ENCODE measurements at regions not wholly inside any gene's neighbourhood (a gene's known extent, or its start where the extent isn't known, plus 50 kb on each side); places are given as distances from the start of the nearest gene placed in this dataset.
"Not testable (repeated sequence)": the region's sequence is repeated elsewhere in the genome, so short reads cannot be mapped to it uniquely, and the experiment has no call there.

DNA sequence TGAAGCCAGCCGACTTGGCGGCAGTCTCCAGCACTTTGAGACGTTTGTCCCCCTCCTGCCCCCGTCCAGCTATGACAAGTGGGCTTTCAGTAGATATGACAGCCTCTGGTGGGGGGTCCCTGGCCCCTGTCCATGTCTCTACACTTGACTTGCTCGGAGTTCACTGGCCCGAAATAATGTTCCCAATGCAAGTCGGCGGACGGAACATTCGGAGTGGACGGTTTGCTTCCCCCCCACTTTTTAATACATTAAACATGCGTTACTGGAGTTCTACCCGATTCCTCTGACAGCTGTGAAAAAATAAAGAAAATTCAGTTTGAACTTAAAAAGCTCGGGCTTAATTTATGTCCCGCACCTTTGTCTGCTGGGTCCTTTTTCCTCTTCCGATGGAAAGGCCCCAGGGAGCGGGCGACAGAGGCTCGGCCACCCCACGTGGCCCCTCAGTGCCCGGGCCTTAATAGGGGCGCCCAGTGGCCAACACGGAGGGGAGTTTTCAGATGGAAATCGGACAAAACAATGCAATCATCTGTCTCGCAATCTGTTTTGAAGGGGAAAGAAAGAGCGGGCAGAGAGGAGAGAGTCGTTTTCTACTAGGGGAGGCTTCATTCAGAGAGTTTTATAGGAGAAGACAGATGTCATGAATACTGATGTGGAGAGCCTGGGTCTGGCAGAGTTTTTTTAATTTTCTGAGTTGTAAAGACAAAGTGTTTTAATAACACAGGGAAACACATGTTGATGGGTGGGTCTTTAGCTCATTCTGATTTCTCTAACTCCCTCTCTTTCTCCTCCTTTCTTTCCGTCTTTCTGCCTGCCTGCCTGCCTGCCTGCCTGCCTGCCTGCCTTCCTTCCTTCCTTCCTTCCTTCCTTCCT lies 50.2 kb downstream of the SMIM38 start:
- no peak for DNase-seq

DNA sequence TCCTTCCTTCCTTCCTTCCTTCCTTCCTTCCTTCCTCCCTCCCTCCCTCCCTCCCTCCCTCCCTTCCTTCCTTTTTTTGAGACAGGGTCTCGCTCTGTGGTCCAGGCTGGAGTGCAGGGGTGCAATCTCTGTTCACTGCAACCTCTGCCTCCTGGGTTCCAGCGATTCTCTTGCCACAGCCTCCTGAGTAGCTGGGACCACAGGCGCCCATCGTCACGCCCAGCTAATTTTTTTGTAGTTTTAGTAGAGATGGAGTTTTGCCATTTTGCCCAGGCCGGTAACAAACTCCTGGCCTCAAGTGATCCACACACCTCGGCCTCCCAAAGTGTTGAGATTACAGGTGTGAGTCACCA lies 50.9 kb downstream of the SMIM38 start:
- DNase-seq, result not testable (repeated sequence)

DNA sequence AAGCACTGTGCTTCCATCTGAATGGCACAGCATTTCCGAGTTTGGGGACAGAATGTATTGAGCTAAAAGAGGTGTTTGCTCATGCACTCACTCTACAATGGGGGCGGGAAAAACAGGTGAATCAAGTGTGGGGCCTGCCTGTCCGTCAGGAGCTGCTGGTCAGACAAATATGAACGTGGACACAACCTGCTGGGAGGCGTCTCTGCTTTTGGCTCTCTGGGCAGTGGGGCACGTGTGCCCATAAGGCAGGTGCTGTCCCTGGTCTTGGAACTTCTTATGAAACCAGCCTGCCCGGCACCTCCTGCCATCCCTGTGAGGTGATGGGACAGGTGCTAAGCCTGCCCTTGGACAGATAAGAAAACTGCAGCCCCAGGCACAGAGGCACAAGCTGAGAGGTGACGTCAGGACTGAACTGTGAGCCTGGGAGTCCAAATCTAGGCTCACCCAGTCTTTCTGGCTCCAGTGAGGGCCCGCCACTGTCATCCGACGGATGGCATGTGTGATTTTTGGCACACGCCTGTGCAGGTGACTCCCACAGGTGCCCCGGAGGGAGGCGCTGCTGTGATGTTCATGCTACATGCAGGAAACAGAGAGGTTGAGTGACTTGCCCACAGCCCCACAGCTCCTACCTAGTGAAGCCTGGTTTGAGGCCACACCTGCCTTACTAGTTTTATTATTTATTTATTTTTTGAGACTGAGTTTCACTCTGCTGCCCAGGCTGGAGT lies 51.6 kb downstream of the SMIM38 start:
- no peak for DNase-seq

DNA sequence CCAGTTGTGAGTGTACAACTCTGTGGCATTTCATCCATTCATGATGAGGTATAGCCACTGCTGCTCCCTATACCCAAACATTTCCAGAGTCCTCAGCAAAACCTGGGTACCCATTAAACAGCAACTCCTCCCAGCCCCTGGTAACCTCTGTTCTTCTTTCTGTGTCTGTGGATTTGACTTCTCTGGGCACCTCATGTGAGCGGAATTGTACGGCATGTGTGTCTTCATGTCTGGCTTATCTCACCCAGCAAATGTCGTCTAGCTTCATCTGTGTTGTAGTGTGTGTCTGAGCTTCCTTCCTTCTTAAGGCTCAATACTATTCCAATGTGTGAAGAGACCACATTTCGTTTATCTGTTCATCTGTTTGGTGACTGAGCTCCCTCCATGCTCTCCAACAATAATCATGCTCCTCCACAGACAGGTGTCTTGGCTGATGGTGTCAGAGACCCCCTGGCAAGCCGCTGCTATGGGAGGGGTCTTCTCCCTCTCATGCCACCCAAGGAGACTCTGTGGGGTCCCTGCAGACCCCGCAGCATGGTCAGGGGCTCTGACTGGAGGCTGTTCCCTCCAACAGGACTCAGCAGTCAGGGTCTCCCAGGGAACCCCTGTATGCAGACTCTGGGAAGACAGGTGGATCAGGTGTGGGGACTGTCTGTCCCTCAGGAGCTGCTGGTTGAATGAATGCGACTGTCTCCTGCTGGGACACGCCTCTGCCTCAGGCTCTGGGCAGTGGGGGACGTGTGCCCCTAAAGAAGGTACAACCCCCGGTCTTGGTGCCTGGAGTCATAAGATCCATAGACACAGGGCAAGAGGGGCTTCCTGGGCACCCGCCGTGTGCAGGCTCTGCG lies 52.7 kb downstream of the SMIM38 start:
- no peak for DNase-seq

DNA sequence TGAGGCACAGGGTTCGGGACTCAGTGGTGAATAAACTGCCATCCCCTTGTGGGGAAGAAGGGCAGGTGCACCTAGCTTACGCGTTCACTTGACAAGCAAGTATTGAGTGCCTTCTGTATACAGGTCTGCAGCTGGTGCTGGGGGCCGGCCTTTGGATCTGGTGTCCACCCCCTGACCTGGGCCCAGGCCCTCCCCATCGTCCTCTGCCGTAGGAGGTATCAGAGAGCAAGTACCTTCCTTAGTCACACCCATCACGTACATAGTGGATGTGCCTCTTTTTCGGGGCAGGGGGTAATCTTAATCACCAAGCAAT lies 53.3 kb downstream of the SMIM38 start:
- DNase-seq, result no peak

DNA sequence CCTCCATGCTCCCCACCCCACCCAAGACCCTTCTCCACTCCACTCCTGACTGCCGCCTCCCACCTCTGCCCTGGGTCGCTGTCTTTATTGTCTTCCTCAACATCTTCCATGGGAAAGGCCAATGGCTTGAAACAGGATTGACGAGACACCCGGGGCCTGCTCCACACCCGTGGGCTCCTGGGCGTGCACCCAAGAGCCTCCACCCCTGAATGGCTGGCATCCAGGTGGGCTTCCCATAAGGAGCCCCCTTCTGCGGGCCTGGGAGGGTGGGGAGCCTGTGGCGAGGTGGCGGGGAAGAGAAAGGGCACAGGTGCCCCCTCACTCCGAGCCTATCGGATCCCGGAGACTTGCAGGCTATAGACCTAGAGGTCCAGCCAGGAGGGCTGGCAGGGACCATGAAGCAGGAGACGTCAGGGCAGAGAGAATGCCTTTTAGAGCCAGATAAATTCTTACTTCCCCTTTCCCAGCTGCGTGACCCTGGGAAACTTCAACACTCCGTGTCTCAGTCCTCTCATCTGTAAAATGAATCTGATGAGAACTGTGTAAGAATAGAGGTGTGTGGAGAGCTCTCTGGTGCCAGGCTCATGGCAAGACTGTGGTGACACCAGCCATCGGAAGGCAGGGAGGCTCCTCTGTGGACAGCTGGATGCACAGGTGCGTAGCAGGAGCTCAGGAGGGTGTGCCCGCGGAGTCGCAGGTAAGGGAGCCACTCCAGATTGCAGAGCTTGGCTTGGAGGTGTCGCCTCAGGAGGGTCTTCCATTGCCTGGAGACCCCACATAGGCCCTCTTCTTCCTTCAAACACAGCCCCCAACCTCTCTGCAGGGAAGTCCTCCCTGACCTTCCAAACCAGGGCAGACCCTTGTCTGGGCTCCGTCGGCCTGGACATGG lies 53.9 kb downstream of the SMIM38 start:
- DNase-seq, result peak; percentile 12 to 56 (median 52)

DNA sequence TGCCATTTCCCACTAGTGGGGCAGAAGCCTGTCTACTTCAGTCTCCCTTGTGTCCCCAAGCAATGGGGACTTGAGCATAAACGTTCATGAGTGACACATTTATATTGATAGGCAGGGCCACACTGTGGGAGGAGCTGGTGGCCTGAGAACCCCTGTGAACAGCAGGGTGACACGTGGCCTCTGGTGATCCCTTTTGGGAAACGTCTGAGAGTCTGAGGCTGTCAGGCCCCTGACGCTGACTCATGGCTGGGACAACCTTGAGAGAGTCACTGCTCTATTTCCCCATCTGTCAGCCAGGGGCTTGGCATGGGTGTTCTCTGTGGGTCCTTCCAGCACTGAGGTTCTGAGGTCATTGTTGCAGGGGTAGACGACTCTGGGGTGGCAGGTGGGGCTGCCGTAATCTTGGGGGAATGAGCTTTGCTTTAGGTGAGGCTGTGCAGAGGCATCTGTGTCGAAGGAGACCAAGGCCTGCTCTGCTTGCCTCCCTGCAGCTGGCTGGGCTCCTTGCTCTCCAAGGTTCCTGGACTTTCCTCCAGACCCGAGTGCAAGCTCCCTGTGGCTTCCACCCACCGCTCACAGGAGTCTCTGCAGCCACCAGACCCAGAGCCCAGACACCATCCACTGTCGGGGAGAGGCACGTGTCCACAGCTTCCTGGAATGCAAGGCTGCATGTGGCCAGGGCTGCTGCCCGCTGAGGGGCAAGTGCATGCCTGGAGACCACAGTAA lies 54.7 kb downstream of the SMIM38 start:
- DNase-seq, result peak; percentile 90 to 96 (median 92)

DNA sequence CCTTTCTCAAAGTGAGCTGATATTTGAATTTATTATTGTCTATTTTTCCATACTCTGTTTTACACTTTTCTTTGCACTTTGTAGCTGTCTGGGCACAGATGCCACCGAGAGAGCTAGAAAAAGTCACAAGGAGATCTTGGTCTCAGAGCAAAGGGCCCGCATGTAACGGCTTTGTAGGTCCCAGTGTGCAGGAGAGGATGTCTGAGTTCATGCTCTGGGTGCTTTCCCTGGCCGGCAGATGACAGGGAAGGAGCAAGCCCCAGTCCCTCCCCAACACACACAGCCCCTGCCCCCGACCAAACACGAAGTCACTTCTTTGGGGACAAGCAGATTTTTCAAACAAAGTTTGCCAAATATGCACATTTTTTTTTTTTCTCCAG lies 55.8 kb downstream of the SMIM38 start:
- DNase-seq, result peak in 2 of 4 experiments; percentile 27 to 36

DNA sequence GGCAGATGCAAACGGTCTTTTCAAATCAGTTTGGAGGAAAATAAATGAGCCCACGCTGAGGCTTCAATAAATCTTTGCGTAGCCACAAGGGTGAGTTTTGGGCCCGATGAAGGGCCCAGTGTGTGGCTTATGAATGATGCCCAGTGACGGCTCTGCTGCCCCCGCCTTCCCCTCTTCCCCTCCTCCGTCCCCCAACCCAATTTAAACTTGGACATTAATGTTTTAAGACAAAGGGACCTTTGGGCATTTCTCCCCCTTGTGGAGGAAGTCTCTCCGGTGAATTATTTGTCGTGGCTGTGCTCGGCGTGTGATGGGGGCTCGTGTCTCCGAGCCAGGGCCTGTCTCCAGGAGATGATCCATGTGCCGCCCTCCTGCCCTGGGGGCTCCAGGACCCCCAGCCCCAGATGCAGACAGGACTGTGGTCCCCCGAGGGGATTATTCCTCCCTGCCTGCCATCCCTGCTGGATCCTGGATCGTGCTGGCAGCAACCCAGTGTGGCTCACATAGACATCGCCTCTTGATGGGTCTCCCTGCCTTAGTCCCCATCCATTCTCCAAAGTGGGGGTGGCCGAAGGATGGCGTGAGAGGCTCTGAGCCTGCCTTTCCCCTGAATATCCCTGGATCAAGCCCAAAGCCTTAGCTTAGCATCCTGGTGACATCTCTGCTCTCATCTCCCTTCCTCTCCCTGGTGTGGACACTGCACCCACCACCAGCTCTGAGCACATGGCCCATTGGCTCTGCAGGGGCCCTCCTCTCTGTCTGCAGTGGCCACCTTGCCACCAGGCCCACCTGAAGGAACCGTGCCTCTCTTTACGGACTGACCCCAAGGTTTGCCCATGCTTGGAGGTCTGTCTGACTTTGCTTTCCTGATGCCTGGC lies 56.4 kb downstream of the SMIM38 start:
- DNase-seq, result peak in 1 of 4 experiments; percentile 17

DNA sequence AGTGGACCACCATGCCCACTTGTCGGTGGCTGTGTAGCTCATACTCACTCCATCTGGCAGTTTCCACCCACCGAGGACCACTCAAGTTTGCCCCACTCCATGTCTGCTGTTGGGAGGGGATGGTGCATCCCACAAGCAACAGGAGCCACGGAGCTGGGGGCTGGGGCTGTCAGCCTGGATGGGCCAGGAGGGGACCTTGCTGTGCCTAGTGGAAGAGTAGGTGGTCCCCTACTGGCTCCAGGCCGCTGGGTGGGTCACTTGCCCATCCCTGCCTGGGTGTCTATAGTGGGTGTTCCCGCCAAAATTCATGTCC lies 57.0 kb downstream of the SMIM38 start:
- DNase-seq, result no peak

DNA sequence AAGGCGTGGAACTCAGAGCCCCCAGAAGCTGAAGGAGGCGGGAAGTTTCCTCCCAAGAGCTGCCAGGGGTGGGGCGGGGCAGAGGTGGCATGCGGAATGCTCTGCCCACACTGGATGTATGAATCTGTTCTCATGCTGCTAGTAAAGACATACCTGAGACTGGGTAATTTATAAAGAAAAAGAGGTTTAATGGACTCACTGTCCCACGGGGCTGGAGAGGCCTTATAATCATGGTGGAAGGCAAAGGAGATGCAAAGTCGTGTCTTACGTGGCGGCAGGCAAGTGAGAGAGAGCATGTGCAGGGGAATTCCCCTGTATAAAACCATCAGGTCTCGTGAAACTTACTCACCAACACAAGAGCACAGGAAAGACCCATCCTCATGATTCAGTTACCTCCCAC lies 57.6 kb downstream of the SMIM38 start:
- peak in 1 of 4 experiments; percentile 25 for DNase-seq

DNA sequence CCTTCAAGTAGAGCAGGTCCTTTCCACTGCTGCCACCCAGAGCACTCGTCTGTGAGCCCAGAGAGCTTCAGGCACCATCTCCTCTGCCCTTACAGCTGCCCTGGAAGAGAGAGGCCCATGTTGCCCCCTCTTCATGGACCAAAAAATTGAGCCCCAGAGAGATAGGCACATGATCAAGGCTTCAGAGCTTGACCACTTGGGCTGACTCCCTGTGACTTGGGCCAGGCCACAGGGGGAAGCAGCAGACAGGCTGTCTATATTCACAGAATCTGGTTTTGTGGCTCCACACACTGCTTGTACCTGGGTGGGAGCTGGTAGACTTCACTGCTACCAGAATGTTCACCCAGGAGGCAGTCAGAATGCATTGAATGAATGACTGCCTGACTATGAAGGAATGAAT lies 58.2 kb downstream of the SMIM38 start:
- DNase-seq, result no peak

DNA sequence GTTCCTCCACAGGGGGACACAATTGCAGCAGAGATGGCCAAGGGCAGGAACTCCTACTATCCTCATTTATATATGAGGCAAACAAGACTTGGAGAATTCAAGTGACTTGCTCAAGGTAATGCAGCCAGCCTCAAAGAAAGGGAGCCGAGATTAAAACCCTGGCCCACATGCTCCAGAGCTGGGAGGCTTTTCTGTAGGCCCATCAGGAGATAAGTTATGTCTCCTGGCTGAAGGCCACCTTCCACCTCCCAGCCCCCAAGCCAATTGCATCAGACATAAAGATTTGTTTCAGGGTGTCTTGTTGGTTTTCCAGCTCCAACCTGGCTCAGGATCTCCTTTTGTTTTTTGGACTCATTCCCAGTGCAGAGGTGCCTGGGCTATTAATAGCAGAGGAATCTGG lies 59.5 kb downstream of the SMIM38 start:
- no peak for DNase-seq

DNA sequence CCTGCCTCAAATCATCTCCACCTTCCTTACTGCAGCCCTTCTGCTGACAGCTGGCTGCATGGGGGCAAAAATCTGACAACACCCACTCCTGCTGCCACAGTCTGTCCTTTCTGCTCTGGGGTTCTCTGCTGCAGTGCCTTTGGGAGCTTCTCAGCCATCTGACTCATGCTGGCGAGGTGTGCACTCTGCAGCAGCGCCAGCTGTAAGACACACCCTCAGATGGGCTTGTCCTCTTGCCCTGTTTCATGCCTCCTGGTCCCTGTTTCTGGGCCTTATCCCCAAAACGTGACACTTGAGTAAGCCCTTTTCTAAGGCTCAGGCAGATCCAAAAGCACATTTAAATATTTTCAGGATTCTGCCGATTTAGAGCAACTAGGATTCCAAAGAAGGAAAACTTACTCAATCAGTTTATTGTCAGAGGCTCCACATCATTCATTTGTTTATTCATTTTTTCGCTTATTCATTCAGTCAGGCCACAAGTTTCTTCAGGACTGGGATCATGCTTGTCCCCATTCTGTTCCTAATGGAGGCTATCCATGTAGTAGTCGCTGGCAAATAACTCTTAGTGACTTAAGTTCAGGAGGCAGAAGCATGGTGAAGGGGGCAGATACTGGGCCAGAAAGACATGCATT lies 60.2 kb downstream of the SMIM38 start:
- DNase-seq, result no peak

DNA sequence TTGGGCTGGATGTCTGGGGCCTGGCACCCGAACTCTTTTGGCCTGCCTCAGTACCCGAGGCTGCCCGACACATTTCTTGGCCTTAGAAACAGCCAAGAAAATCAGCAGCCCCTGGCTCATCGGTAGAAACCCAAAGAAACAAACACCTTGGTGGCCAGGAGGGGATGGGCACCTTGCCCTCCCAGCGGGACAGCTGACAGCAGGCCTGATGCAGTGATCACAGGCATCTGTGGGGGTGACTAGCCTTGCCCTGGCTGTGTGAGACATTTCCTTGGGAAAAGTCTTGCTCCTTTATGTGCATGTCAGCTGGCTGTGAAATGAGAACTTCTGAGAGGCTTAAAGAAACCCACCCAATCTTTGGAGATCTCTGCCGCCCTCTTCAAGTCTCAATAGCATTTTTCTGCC lies 60.9 kb downstream of the SMIM38 start:
- no peak for DNase-seq

DNA sequence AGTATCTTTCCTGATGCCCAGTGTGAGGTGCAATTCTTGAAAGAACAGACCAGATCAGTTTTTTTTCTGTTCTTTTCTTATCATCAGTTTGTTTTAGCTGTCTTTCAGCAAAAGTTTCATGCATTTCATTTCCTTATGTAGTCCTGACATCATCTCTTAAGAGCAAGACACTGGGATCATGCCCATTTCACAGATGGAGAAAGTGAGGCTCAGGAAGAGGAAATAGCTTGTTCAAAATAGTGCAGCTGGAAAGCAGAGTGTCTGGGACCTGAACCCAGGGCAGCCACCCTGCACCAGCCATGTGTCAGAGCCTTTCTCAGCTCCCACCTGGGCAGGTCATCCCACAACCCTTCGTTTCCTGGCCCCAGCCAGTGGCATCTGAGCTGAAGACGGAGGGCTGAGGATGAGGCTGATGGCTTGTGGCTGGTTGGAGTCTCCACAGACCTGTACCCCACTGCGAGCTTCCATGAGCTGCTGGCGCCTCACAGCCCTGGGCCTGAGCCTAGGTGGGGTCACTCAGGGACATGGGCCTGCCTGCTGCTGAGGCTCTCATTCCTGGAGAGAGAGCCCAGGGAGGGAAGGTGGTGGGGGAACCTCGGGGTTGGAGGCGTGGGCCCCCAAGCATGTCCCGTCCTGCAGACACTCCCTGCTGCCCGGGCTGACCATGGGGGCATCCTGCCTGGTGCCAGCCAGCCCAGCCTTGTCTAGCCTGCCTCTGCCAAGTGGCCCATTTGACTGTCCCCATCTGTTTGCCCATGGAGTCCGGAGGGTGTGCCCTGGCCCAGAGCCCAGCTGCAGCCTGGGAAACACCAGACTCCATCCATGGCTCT lies 61.8 kb downstream of the SMIM38 start:
- DNase-seq, result no peak

DNA sequence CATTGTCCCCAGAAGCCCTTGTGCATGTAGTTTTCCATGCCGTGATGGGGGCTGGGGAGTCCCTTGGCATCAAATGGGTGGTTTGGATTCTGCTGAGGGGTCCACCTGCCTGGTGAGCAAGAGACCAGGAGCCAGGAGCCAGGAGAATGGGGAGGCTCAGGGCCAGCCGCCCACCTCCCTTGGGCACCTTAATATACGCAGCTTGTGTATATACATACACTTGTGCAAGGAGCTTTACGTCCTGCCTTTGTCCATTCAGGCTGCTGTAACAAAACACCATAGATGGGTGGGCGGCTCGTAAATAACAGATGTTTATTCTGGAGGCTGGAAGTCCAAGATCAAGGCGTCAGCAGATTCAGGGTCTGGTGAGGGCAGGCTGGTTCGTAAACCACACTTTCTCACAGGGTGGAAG lies 62.5 kb downstream of the SMIM38 start:
- DNase-seq, result no peak

DNA sequence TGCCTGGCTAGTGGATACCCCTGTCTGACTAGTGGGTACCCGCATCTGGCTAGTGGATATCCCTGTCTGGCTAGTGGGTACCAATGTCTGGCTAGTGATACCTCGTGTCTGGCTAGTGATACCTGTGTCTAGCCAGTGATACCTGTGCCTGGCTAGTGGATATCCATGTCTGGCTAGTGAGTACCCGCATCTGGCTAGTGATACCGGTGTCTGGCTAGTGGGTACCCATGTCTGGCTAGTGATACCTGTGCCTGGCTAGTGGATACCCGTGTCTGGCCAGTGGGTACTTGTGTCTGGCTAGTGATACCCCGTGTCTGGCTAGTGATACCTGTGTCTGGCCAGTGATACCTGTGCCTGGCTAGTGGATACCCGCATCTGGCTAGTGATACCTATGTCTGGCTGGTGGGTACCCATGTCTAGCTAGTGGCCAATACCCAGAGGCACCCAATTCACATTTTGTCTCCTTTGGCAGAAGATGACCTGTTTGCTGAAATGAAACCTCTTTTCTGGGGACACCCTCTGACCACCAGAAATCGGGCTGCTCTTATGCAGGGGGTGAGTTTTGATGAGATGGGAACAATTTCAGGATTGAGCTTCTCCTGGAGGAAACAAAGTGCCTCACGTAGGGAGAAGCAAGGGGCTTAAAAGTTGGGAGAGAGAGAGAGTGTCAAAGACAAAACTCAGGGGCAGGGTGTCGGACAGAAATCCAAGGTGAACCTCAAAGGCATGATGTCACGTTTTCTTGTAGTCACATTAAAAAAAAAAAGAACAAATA lies 63.4 kb downstream of the SMIM38 start:
- DNase-seq, result no peak

DNA sequence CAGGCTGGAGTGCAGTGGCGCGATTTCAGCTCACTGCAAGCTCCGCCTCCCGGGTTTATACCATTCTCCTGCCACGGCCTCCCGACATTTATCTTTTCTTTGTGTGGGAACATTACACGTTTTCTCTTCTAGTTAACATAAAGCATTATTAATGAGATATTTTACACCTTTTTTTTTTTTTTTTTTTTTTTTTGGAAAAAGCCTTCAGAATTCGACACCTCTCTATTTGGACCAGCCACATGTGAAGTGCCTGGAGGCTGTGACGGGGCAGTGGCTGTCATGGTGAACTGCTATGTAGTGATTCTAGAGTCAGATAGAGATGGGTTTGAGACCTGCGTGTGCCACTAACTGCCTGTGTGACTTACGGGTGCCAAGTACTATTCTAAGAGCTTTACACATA lies 64.3 kb downstream of the SMIM38 start:
- no peak for DNase-seq
